Prostate gland (tissue), 2 donors: ENCODE measurements at regions not wholly inside any gene's neighbourhood (a gene's known extent, or its start where the extent isn't known, plus 50 kb on each side); places are given as distances from the start of the nearest gene placed in this dataset.

ENCODE experiments used
- CTCF ChIP-seq, 4 experiments: fragments of 200-600 bp in 2 of 4; fragments of 450-650 bp in 2 of 4; sonication (generic) in 2 of 4; IDR thresholded peaks; 1 replicate in 3 of 4; 2 replicates in 1 of 4; pipeline ENCODE4 v1.5.1; 2016 to 2019; ENCODE audit warnings: antibody characterized with exemption in 4 of 4, mild to moderate bottlenecking in 2 of 4, moderate library complexity in 2 of 4
- POLR2A ChIP-seq: fragments of 450-650 bp; IDR thresholded peaks from one replicate; pipeline ENCODE4 v1.6.1; 2016; ENCODE audit warnings: antibody characterized with exemption, mild to moderate bottlenecking
- POLR2AphosphoS5 ChIP-seq: sonication (generic); formaldehyde crosslinking; IDR thresholded peaks from one replicate; pipeline ENCODE4 v1.6.1; 2017; ENCODE audit warnings: antibody characterized with exemption

GRCh38 chr2:108164318-108164717 lies 75.5 kb upstream of the SULT1C3 start:
- TF ChIP-seq CTCF (IDR thresholded peaks at IDR 0.05): no peak
- TF ChIP-seq POLR2AphosphoS5: no peak
- TF ChIP-seq POLR2A: no peak
